Ectodermal cell (in vitro differentiated cells): ENCODE measurements at regions not wholly inside any gene's neighbourhood (a gene's known extent, or its start where the extent isn't known, plus 50 kb on each side); places are given as distances from the start of the nearest gene placed in this dataset.

ENCODE experiments used
- H3K27ac ChIP-seq: 2 replicates; pipeline ENCODE4 v1.7.0; 2013; ENCODE audit warnings: mild to moderate bottlenecking, low read depth, low read length; ENCODE audit not compliant: insufficient read depth, poor library complexity, severe bottlenecking
- H3K27me3 ChIP-seq: 2 replicates; pipeline ENCODE4 v1.7.0; 2013; ENCODE audit warnings: mild to moderate bottlenecking, low read length; ENCODE audit not compliant: insufficient read depth, control insufficient read depth, poor library complexity, severe bottlenecking
- H3K36me3 ChIP-seq: one replicate; pipeline ENCODE4 v1.7.0; 2013; ENCODE audit warnings: low read length; ENCODE audit not compliant: control insufficient read depth, insufficient read depth
- H3K4me1 ChIP-seq: one replicate; pipeline ENCODE4 v1.7.0; 2013; ENCODE audit warnings: low read length; ENCODE audit not compliant: control insufficient read depth, insufficient read depth
- H3K4me3 ChIP-seq: 2 replicates; pipeline ENCODE4 v1.7.0; 2013; ENCODE audit warnings: low read depth, low read length, control low read depth; ENCODE audit not compliant: insufficient read depth
- H3K9me3 ChIP-seq: 2 replicates; pipeline ENCODE4 v1.7.0; 2013; ENCODE audit warnings: mild to moderate bottlenecking, low read length, moderate library complexity; ENCODE audit not compliant: control insufficient read depth
- WGBS, 2 experiments: methylation state at CpG; one replicate each; pipeline ENCODE4 v1.1.7; 2013; ENCODE audit warnings: missing lambda C conversion rate in 2 of 2; 5-methylcytosine and 5-hydroxymethylcytosine counted together

DNA sequence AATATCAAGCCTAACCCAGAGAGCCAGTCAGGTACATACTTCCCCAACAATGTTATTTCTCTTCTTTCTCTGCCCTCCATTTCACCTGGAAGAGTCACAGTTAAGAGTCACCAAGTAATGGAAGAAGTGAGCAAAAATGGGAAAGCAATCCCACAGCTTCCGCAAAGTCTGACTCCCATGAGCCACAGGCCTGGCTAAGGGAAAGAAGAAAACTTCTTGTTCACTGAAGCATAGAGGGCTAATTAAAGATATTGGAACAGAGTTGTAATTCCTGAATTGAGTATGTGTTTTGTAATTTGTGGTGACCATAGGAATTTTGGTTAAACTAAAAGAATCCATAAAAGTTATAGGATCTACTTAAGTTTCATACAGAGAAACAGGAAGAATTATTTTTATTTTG, 830.9 kb upstream of the PCDH20 start:
- Histone ChIP-seq H3K4me3 (no peak overlapping the region), H3K27me3 (no peaks in the 10 kb centered on the region), H3K27ac (no peak overlapping the region), H3K36me3 (no peaks in the 10 kb centered on the region), H3K4me1 (no peaks in the 10 kb centered on the region), H3K9me3 (no peaks in the 10 kb centered on the region)
- WGBS, 2 experiments: 100% methylated on average over 1 of the region's 1 CpG

GRCh38 chr13:62243106-62243505, 827.5 kb upstream of the PCDH20 start:
- no peak overlapping the region for H3K4me3 ChIP-seq
- WGBS, 2 experiments: 90 to 94% methylated on average over 2 of the region's 2 CpGs
- no peaks in the 10 kb centered on the region for H3K9me3 ChIP-seq
- no peaks in the 10 kb centered on the region for H3K27me3 ChIP-seq
- no peaks in the 10 kb centered on the region for H3K4me1 ChIP-seq
- H3K36me3 ChIP-seq: no peaks in the 10 kb centered on the region
- no peak overlapping the region for H3K27ac ChIP-seq

- H3K9me3 ChIP-seq: no peaks in the 10 kb centered on the region
- H3K4me3 ChIP-seq: no peak overlapping the region
- H3K27me3 ChIP-seq: no peaks in the 10 kb centered on the region
- H3K4me1 ChIP-seq: no peaks in the 10 kb centered on the region
- WGBS, 2 experiments: 88 to 98% methylated on average over 1 to 2 of the region's 2 CpGs
- H3K27ac ChIP-seq: no peak overlapping the region
- no peaks in the 10 kb centered on the region for H3K36me3 ChIP-seq
These were observed 819.3 kb upstream of the PCDH20 start for GRCh38 chr13:62234780-62235440.

GRCh38 chr13:62210951-62211350, 795.3 kb upstream of the PCDH20 start:
- no peaks in the 10 kb centered on the region for H3K9me3 ChIP-seq
- WGBS, 2 experiments: 89 to 96% methylated on average over 3 of the region's 3 CpGs
- no peaks in the 10 kb centered on the region for H3K36me3 ChIP-seq
- no peaks in the 10 kb centered on the region for H3K27me3 ChIP-seq
- no peak overlapping the region for H3K27ac ChIP-seq
- no peaks in the 10 kb centered on the region for H3K4me1 ChIP-seq
- H3K4me3 ChIP-seq: no peak overlapping the region

DNA sequence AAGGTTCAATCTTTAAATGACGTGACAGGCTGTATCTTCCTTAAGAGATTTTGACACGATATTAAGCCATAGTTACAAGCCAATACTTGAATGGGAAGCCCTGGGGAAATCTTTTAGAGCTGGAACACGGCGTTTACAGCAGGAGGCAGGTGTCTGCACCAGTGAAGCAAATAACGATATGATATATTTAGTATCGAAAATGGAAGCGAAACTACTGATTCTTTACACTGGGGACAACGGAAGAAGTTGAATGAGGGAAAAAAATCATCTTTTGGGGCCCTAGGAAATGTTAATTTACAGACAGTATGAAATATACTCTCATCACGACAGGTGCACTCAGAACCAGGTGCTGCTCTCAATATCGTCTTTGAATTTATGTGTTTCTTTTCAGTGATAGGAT, 793.9 kb upstream of the PCDH20 start:
- no peaks in the 10 kb centered on the region for H3K9me3 ChIP-seq
- no peak overlapping the region for H3K27ac ChIP-seq
- no peaks in the 10 kb centered on the region for H3K36me3 ChIP-seq
- no peak overlapping the region for H3K4me3 ChIP-seq
- WGBS, 2 experiments: 95 to 96% methylated on average over 10 of the region's 10 CpGs
- no peaks in the 10 kb centered on the region for H3K27me3 ChIP-seq
- no peaks in the 10 kb centered on the region for H3K4me1 ChIP-seq

DNA sequence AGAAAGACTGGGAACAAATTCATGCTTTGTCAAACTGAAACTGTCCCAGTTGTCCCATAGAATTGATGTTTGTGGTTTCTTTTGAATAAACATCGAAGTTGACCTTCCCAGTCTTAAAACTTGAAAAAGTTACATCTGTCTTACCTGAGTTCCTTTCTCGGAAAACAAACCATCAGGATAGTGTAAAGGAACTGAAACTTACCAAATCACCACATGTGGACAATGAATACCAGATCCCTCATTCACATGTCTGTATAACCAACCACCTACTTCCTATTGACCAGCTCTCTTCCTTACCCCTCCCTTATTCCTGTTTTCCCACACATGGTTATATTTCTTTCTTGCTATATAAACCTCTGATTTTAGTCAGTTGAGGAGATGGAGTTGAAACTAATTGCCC, 791.7 kb upstream of the PCDH20 start:
- Histone ChIP-seq H3K27me3 (no peaks in the 10 kb centered on the region), H3K4me1 (no peaks in the 10 kb centered on the region), H3K27ac (no peak overlapping the region), H3K4me3 (no peak overlapping the region), H3K36me3 (no peaks in the 10 kb centered on the region), H3K9me3 (no peaks in the 10 kb centered on the region)
- WGBS, 2 experiments: 83 to 94% methylated on average over 2 of the region's 2 CpGs

DNA sequence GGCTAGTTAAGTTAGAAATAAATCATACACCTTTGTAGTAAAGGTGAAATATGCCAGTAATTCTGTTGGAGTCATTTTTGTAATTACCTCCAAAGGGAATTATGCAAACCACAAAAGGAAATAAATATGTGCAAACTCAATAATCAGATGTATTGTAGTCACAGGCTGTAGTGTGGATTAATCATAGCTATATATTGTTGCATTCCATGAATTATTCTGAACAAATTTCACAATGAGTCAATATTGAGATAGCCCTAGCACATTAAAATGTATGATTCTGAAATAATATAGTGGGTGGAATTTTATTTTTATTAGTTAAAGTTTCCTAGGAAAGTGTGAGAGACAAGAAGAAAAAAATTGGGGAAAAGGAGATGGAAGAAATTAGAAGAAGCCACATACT, 790.5 kb upstream of the PCDH20 start:
- Histone ChIP-seq H3K9me3 (no peaks in the 10 kb centered on the region), H3K27me3 (no peaks in the 10 kb centered on the region), H3K4me3 (no peak overlapping the region), H3K27ac (no peak overlapping the region), H3K4me1 (no peaks in the 10 kb centered on the region), H3K36me3 (no peaks in the 10 kb centered on the region)

- Histone ChIP-seq H3K27ac (no peak overlapping the region), H3K27me3 (no peaks in the 10 kb centered on the region), H3K4me3 (no peak overlapping the region), H3K4me1 (no peaks in the 10 kb centered on the region), H3K36me3 (no peaks in the 10 kb centered on the region), H3K9me3 (no peaks in the 10 kb centered on the region)
- WGBS, 2 experiments: 89 to 91% methylated on average over 3 of the region's 3 CpGs
These were observed 789.6 kb upstream of the PCDH20 start for GRCh38 chr13:62205273-62205672.

DNA sequence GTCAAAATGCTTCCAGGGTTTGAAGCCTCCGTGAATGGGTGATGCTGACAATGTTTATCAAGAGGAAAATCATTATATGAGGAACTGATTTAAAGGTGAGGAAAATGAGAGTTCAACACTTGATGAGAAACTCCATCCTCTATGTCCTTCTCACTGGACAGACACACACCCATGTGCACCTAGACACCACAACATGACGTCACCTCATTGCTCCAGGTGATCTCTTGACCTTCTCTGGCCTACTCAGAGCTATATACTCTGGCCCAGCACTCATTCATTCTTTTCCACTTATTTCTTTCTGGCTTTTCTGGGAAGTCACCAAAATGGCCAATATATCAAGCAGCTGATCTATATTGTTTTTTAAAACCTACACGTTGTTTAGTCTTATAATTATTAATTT, 778.7 kb upstream of the PCDH20 start:
- Histone ChIP-seq H3K9me3 (no peaks in the 10 kb centered on the region), H3K27ac (no peak overlapping the region), H3K4me1 (no peaks in the 10 kb centered on the region), H3K36me3 (no peaks in the 10 kb centered on the region), H3K27me3 (no peaks in the 10 kb centered on the region), H3K4me3 (no peak overlapping the region)
- WGBS, 2 experiments: 94% methylated on average over 2 of the region's 3 CpGs

- WGBS, 2 experiments: 92 to 96% methylated on average over 2 of the region's 2 CpGs
These were observed 778.3 kb upstream of the PCDH20 start for GRCh38 chr13:62193919-62194318.

More at GRCh38 chr13:62193919-62194318, 778.3 kb upstream of the PCDH20 start:
- H3K9me3 ChIP-seq: no peaks in the 10 kb centered on the region
- H3K27ac ChIP-seq: no peak overlapping the region
- H3K4me1 ChIP-seq: no peaks in the 10 kb centered on the region
- H3K36me3 ChIP-seq: no peaks in the 10 kb centered on the region
- H3K4me3 ChIP-seq: no peak overlapping the region
- no peaks in the 10 kb centered on the region for H3K27me3 ChIP-seq
